ENCODE measurements at regions not wholly inside any gene's neighbourhood (a gene's known extent, or its start where the extent isn't known, plus 50 kb on each side); places are given as distances from the start of the nearest gene placed in this dataset.

GRCh38 chr5:114981111-114981510 lies 188.6 kb downstream of the TRIM36 start (continued):
- TF ChIP-seq, protein P1, sequence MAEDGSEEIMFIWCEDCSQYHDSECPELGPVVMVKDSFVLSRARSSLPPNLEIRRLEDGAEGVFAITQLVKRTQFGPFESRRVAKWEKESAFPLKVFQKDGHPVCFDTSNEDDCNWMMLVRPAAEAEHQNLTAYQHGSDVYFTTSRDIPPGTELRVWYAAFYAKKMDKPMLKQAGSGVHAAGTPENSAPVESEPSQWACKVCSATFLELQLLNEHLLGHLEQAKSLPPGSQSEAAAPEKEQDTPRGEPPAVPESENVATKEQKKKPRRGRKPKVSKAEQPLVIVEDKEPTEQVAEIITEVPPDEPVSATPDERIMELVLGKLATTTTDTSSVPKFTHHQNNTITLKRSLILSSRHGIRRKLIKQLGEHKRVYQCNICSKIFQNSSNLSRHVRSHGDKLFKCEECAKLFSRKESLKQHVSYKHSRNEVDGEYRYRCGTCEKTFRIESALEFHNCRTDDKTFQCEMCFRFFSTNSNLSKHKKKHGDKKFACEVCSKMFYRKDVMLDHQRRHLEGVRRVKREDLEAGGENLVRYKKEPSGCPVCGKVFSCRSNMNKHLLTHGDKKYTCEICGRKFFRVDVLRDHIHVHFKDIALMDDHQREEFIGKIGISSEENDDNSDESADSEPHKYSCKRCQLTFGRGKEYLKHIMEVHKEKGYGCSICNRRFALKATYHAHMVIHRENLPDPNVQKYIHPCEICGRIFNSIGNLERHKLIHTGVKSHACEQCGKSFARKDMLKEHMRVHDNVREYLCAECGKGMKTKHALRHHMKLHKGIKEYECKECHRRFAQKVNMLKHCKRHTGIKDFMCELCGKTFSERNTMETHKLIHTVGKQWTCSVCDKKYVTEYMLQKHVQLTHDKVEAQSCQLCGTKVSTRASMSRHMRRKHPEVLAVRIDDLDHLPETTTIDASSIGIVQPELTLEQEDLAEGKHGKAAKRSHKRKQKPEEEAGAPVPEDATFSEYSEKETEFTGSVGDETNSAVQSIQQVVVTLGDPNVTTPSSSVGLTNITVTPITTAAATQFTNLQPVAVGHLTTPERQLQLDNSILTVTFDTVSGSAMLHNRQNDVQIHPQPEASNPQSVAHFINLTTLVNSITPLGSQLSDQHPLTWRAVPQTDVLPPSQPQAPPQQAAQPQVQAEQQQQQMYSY (CRISPR knock-in tag; IDR thresholded peaks at IDR 0.05), result no peak
- TF ChIP-seq NR2C2 (IDR thresholded peaks at IDR 0.05; ENCODE audit: borderline replicate concordance, control insufficient read depth, insufficient read length, low read depth), result no peak
- TF ChIP-seq HCFC1 (IDR thresholded peaks at IDR 0.05; ENCODE audit: low read length), result no peak
- TF ChIP-seq ETV6 (conservative IDR thresholded peaks at IDR 0.05 in 1 of 2, IDR thresholded peaks at IDR 0.05 in 1 of 2; ENCODE audit: borderline replicate concordance in 1 of 2, low read depth in 1 of 2), result no peak
- no peak for TF ChIP-seq ZBTB4 (CRISPR knock-in tag; IDR thresholded peaks at IDR 0.05)
- TF ChIP-seq MEF2A (IDR thresholded peaks at IDR 0.05; ENCODE audit: insufficient read depth, low read depth, low read length), result no peak
- TF ChIP-seq CEBPB (IDR thresholded peaks at IDR 0.05; ENCODE audit: borderline replicate concordance in 1 of 2, low read depth in 2 of 2, low read length in 2 of 2), result no peak
- TF ChIP-seq BCL3 (IDR thresholded peaks at IDR 0.05; ENCODE audit: borderline replicate concordance, insufficient read depth, low read depth, low read length, poor library complexity, severe bottlenecking), result no peak
- TF ChIP-seq SMAD5 (IDR thresholded peaks at IDR 0.05; ENCODE audit: low read depth), result no peak
- TF ChIP-seq EED (IDR thresholded peaks at IDR 0.05; ENCODE audit: low read depth), result no peak
